GM19468 (cell line): ENCODE measurements at regions not wholly inside any gene's neighbourhood (a gene's known extent, or its start where the extent isn't known, plus 50 kb on each side); places are given as distances from the start of the nearest gene placed in this dataset.

ENCODE experiments used
- ATAC-seq: cut with Tn5 transposase; IDR thresholded peaks from one replicate; pipeline ENCODE4 v1.9.1; 2021; ENCODE audit warnings: mild to moderate bottlenecking, moderate library complexity, moderate number of reproducible peaks; ENCODE audit not compliant: unreplicated experiment; ENCODE audit errors: extremely low read depth

- ATAC-seq: no peak
These were observed 52.4 kb upstream of the WDR26 start for GRCh38 chr1:224486801-224487583.

GRCh38 chr1:224488806-224489499, 54.4 kb upstream of the WDR26 start:
- no peak for ATAC-seq

- no peak for ATAC-seq
These were observed 55.2 kb upstream of the WDR26 start for GRCh38 chr1:224489534-224490365.

- ATAC-seq: no peak
These were observed 56.2 kb upstream of the WDR26 start for GRCh38 chr1:224490549-224491537.

GRCh38 chr1:224492015-224492414, 57.4 kb upstream of the WDR26 start:
- no peak for ATAC-seq

GRCh38 chr1:224492632-224493031, 58.0 kb upstream of the WDR26 start:
- ATAC-seq: no peak

GRCh38 chr1:224493269-224493668, 58.7 kb upstream of the WDR26 start:
- ATAC-seq: no peak

- no peak for ATAC-seq
These were observed 59.7 kb upstream of the WDR26 start for GRCh38 chr1:224494343-224494742.

GRCh38 chr1:224495866-224496265, 61.3 kb upstream of the WDR26 start:
- no peak for ATAC-seq

- no peak for ATAC-seq
These were observed 62.2 kb upstream of the WDR26 start for GRCh38 chr1:224496826-224497225.

- peak; percentile 90 for ATAC-seq
These were observed 63.3 kb upstream of the WDR26 start for GRCh38 chr1:224497714-224498573.

GRCh38 chr1:224498574-224499170, 64.1 kb upstream of the WDR26 start:
- ATAC-seq: no peak

GRCh38 chr1:224499204-224499603, 64.6 kb upstream of the WDR26 start:
- ATAC-seq: no peak

- ATAC-seq: no peak
These were observed 66.2 kb upstream of the WDR26 start for GRCh38 chr1:224500796-224501195.

GRCh38 chr1:224501836-224502235, 67.2 kb upstream of the WDR26 start:
- ATAC-seq: no peak

- ATAC-seq: no peak
These were observed 68.0 kb upstream of the WDR26 start for GRCh38 chr1:224502459-224503160.

- ATAC-seq: peak; percentile 81
These were observed 68.8 kb upstream of the WDR26 start for GRCh38 chr1:224503161-224504118.
